Hepatocyte (in vitro differentiated cells): ENCODE measurements at regions not wholly inside any gene's neighbourhood (a gene's known extent, or its start where the extent isn't known, plus 50 kb on each side); places are given as distances from the start of the nearest gene placed in this dataset.

Source experiments
- CTCF ChIP-seq: fragments of 200-600 bp; sonication (generic); IDR thresholded peaks from 2 replicates; pipeline ENCODE4 v1.5.1; 2016; ENCODE audit warnings: antibody characterized with exemption, mild to moderate bottlenecking; ENCODE audit not compliant: poor library complexity
- EZH2phosphoT487 ChIP-seq: fragments of 200-600 bp; sonication (generic); IDR thresholded peaks from one replicate; pipeline ENCODE4 v1.6.1; 2018; ENCODE audit warnings: antibody characterized with exemption, mild to moderate bottlenecking, low read depth, moderate library complexity; ENCODE audit not compliant: unreplicated experiment, severe bottlenecking

GRCh38 chr4:165763640-165764039 lies 109.4 kb upstream of the TLL1 start:
- TF ChIP-seq CTCF = no peak
- no peak for TF ChIP-seq EZH2phosphoT487
